Heart left ventricle (tissue), 16 donors: ENCODE measurements at regions not wholly inside any gene's neighbourhood (a gene's known extent, or its start where the extent isn't known, plus 50 kb on each side); places are given as distances from the start of the nearest gene placed in this dataset.
A peak's percentile ranks its signal among the peaks of the same experiment; 100 is the strongest.

Experiments
- ATAC-seq, 4 donors: fragments of 200-7000 bp; cut with Tn5 transposase; one replicate each; pipeline ENCODE4 v1.9.1; 2020 to 2022; ENCODE audit warnings: moderate library complexity in 4 of 4, mild to moderate bottlenecking in 3 of 4, moderate number of reproducible peaks in 1 of 4
- DNase-seq, 5 donors: peaks; one replicate each; pipeline ENCODE4 v3.0.0-alpha.2; 2020
- H3K27ac ChIP-seq, 12 donors: fragments of 200-600 bp; sonication (generic) in 4 of 12; one replicate each; pipeline versions ENCODE4 v1.5.0 to v1.8.0; 2016 to 2022; ENCODE audit warnings: mild to moderate bottlenecking in 2 of 12
- H3K27me3 ChIP-seq, 9 donors: fragments of 200-600 bp; sonication (generic) in 2 of 9; one replicate each; pipeline versions ENCODE4 v1.5.1 to v1.8.0; 2016 to 2022; ENCODE audit warnings: mild to moderate bottlenecking in 3 of 9
- H3K36me3 ChIP-seq, 9 donors: fragments of 200-600 bp; sonication (generic) in 2 of 9; one replicate each; pipeline versions ENCODE4 v1.5.0 to v1.8.0; 2018 to 2022; ENCODE audit warnings: mild to moderate bottlenecking in 2 of 9
- H3K4me1 ChIP-seq, 12 donors: fragments of 200-600 bp; sonication (generic) in 4 of 12; one replicate each; pipeline versions ENCODE4 v1.5.0 to v1.8.0; 2016 to 2022; ENCODE audit warnings: mild to moderate bottlenecking in 3 of 12
- H3K4me3 ChIP-seq, 12 donors: fragments of 200-600 bp; sonication (generic) in 4 of 12; one replicate each; pipeline versions ENCODE4 v1.5.0 to v1.8.0; 2017 to 2022; ENCODE audit warnings: mild to moderate bottlenecking in 9 of 12, moderate library complexity in 4 of 12
- H3K9me3 ChIP-seq, 12 donors: fragments of 200-600 bp; sonication (generic) in 4 of 12; one replicate each; pipeline versions ENCODE4 v1.5.0 to v1.8.0; 2016 to 2022; ENCODE audit warnings: mild to moderate bottlenecking in 1 of 12
- CTCF ChIP-seq, 12 donors: fragments of 200-600 bp; sonication (generic) in 4 of 12; IDR thresholded peaks; one replicate each; pipeline versions ENCODE4 v1.5.0 to v1.8.0; 2018 to 2022; ENCODE audit warnings: antibody characterized with exemption in 12 of 12, mild to moderate bottlenecking in 5 of 12
- POLR2A ChIP-seq, 2 donors: fragments of 450-650 bp; IDR thresholded peaks; one replicate each; pipeline ENCODE4 v1.6.1; 2017; ENCODE audit warnings: antibody characterized with exemption in 2 of 2, mild to moderate bottlenecking in 2 of 2, moderate library complexity in 2 of 2
- WGBS, 4 donors: extraction: QIAGEN DNeasy Blood & Tissue Kit in 2 of 4; methylation state at CpG; one replicate each; pipeline versions ENCODE4 v1.1.5 to v1.1.7; 2013 to 2018; 5-methylcytosine and 5-hydroxymethylcytosine counted together
- intact Hi-C, 10 donors: fragments of 100-400 bp; cut with DNase I; formaldehyde crosslinking; loops; one replicate each; pipeline versions ENCODE4 v1.11.1 to v1.14.2; 2022
- donor health status: ischemic (EF 13 %, LVEDD 7.1; RV severe dilation, severe dysfunction).
- donor health status: healthy with polysubstance abuse.
- donor health status: DM: no; HTN: yes; CAD: no.
- donor health status: DM: no; HTN: no; CAD: no.
- donor health status: ischemic (EF 25% LVEDD 6.9; RV normal size, moderate dysfunction).
- donor health status: ischemic (EF 25% LVEDD 5.7; RV mildly dilated, moderate dysfunction).
- donor health status: healthy.
- donor health status: DM: yes; HTN: yes; CAD: no.
- donor health status: ischemic (EF 35%, LVEDD 5.7; RV mildly dilated, moderate dysfunction).
- donor health status: nonischemic (EF 11% LVEDD 7.7; RV severe dilation, severe dysfunction).
- donor health status: DM: yes; HTN: yes; CAD: no.
- donor health status: PGD.
- donor health status: ischemic (EF 29% LVEDD 5.4; RV normal size, mild dysfunction).
- donor health status: nonischemic (EF 23%, LVEDD 6.1; RV moderate dilation, normal function).

- Histone ChIP-seq H3K9me3 (no peaks in the 10 kb centered on the region), H3K36me3 (no peaks in the 10 kb centered on the region), H3K27me3 (no peaks in the 10 kb centered on the region), H3K4me1 (peaks cover 0 to 8% (median 0%) of the 10 kb centered on the region in 12 donors), H3K4me3 (no peak overlapping the region), H3K27ac (peak overlapping the region in 1 of 12 donors; percentile 32)
- ATAC-seq (no peak), DNase-seq (no peak)
- whole genome bisulfite sequencing, 4 donors: 81 to 85% (median 83%) methylated on average over 8 of the region's 8 CpGs
- intact Hi-C loops: loop anchor here in 1 of 10 donors (10.0 kb wide), 1 partner anchor 504 kb away; the partner anchor contains the start of gene ZEB2
- no peak for TF ChIP-seq POLR2A (IDR thresholded peaks at IDR 0.05)
Measured at GRCh38 chr2:145028101-145028920, 508.4 kb upstream of the ZEB2 start.

GRCh38 chr2:145026456-145027455, 506.8 kb upstream of the ZEB2 start:
- no peak for DNase-seq
- 65 to 70% (median 68%) methylated on average over 13 of the region's 13 CpGs for WGBS, 4 donors
- no peak overlapping the region for H3K27ac ChIP-seq
- H3K4me1 ChIP-seq: peaks cover 0 to 20% (median 3%) of the 10 kb centered on the region in 12 donors
- no peak overlapping the region for H3K4me3 ChIP-seq
- H3K36me3 ChIP-seq: no peaks in the 10 kb centered on the region
- intact Hi-C loops: loop anchor here in 1 of 10 donors (10.0 kb wide), 1 partner anchor 502 kb away; the partner anchor contains the start of gene ZEB2
- no peaks in the 10 kb centered on the region for H3K9me3 ChIP-seq
- TF ChIP-seq CTCF (IDR thresholded peaks at IDR 0.05): no peak
- TF ChIP-seq POLR2A (IDR thresholded peaks at IDR 0.05): no peak
- no peak for ATAC-seq
- no peaks in the 10 kb centered on the region for H3K27me3 ChIP-seq

GRCh38 chr2:145025382-145025781, 505.5 kb upstream of the ZEB2 start:
- H3K27me3 ChIP-seq: no peaks in the 10 kb centered on the region
- no peaks in the 10 kb centered on the region for H3K9me3 ChIP-seq
- WGBS, 4 donors: 74 to 94% (median 90%) methylated on average over 1 of the region's 1 CpG
- no peak for DNase-seq
- no peak overlapping the region for H3K27ac ChIP-seq
- no peak for TF ChIP-seq POLR2A (IDR thresholded peaks at IDR 0.05)
- no peak for TF ChIP-seq CTCF (IDR thresholded peaks at IDR 0.05)
- H3K36me3 ChIP-seq: no peaks in the 10 kb centered on the region
- ATAC-seq: no peak
- intact Hi-C loops: loop anchor here in 1 of 10 donors (10.0 kb wide), 1 partner anchor 501 kb away; the partner anchor contains the start of gene ZEB2
- H3K4me3 ChIP-seq: no peak overlapping the region
- peaks cover 0 to 26% (median 6%) of the 10 kb centered on the region in 12 donors for H3K4me1 ChIP-seq

GRCh38 chr2:145023334-145023934, 503.5 kb upstream of the ZEB2 start:
- Histone ChIP-seq H3K4me1 (peaks cover 0 to 18% (median 6%) of the 10 kb centered on the region in 12 donors), H3K27me3 (no peaks in the 10 kb centered on the region), H3K36me3 (no peaks in the 10 kb centered on the region), H3K4me3 (peak overlapping the region in 2 of 12 donors; percentile 29 to 32), H3K27ac (peak overlapping the region in 5 of 12 donors; percentile 32 to 62 (median 49)), H3K9me3 (no peaks in the 10 kb centered on the region)
- ATAC-seq (no peak), DNase-seq (no peak)
- 73 to 90% (median 83%) methylated on average over 3 of the region's 3 CpGs for WGBS, 4 donors
- TF ChIP-seq CTCF (IDR thresholded peaks at IDR 0.05) (no peak), POLR2A (IDR thresholded peaks at IDR 0.05) (no peak)
- intact Hi-C loops: loop anchor here in 1 of 10 donors (10.0 kb wide), 1 partner anchor 499 kb away; the partner anchor contains the start of gene ZEB2
